ENCODE measurements at regions not wholly inside any gene's neighbourhood (a gene's known extent, or its start where the extent isn't known, plus 50 kb on each side); places are given as distances from the start of the nearest gene placed in this dataset.

GRCh38 chr4:62448911-62449310 lies 1248.8 kb downstream of the ADGRL3 start:
- Mint-ChIP-seq H3K4me1 (no peaks in the 10 kb centered on the region), H3K4me3 (no peak overlapping the region), H3K9me3 (peaks cover 0 to 2% of the 10 kb centered on the region in 2 experiments; a peak in 3 of 5 replicates), H3K36me3 (ENCODE audit: insufficient read depth in 1 of 3, low read depth in 3 of 3) (no peaks in the 10 kb centered on the region; a peak in 1 of 7 replicates), H3K27ac (no peak overlapping the region), H3K27me3 (ENCODE audit: low read depth) (no peaks in the 10 kb centered on the region)
- Histone ChIP-seq H2BK120ac (ENCODE audit: low read depth, low read length, poor library complexity, severe bottlenecking) (no peak overlapping the region), H3K9me3 (ENCODE audit: control insufficient read depth, low read depth, low read length) (no peaks in the 10 kb centered on the region), H3K27ac (ENCODE audit: insufficient read length, low read depth, low read length) (no peak overlapping the region), H2BK20ac (ENCODE audit: low read depth, low read length, poor library complexity, severe bottlenecking) (no peak overlapping the region), H3K4ac (ENCODE audit: low read depth, low read length) (no peak overlapping the region), H3K4me1 (ENCODE audit: insufficient read depth, low read length) (no peaks in the 10 kb centered on the region), H3K14ac (ENCODE audit: insufficient read depth, low read length) (no peak overlapping the region), H2BK15ac (ENCODE audit: low read depth, low read length) (no peak overlapping the region), H4K20me1 (ENCODE audit: control insufficient read depth, insufficient read depth, insufficient read length) (no peaks in the 10 kb centered on the region), H3K23me2 (ENCODE audit: insufficient read length, low read depth, low read length, poor library complexity, severe bottlenecking) (no peaks in the 10 kb centered on the region), H3K27me3 (ENCODE audit: insufficient read depth, low read length) (no peaks in the 10 kb centered on the region), H3K4me2 (ENCODE audit: insufficient read depth, insufficient read length, low read length) (no peak overlapping the region), H3K79me2 (ENCODE audit: insufficient read depth, low read length) (no peaks in the 10 kb centered on the region), H2BK12ac (ENCODE audit: insufficient read length, low read depth, low read length) (no peak overlapping the region), H2AK5ac (ENCODE audit: insufficient read length, low read length) (no peak overlapping the region), H3K56ac (ENCODE audit: insufficient read length, low read depth, low read length) (no peak overlapping the region), H2AFZ (ENCODE audit: low read length) (no peak overlapping the region), H4K91ac (ENCODE audit: insufficient read length, low read depth, low read length) (no peak overlapping the region), H4K5ac (ENCODE audit: insufficient read length, low read depth, low read length) (no peak overlapping the region), H3T11ph (ENCODE audit: low read length) (no peak overlapping the region), H3K79me1 (ENCODE audit: insufficient read depth, low read depth, low read length, poor library complexity, severe bottlenecking) (no peaks in the 10 kb centered on the region), H2BK5ac (ENCODE audit: insufficient read length, low read length) (no peak overlapping the region), H3K18ac (ENCODE audit: insufficient read length, low read depth, low read length) (no peak overlapping the region), H3K23ac (ENCODE audit: insufficient read length, low read depth, low read length) (no peak overlapping the region), H3K9ac (ENCODE audit: extremely low read depth, insufficient read length, low read length) (no peak overlapping the region), H4K8ac (replicated peaks; ENCODE audit: insufficient read length, low read depth, low read length) (no peak overlapping the region)
- no peak for TF ChIP-seq CTCF (conservative IDR thresholded peaks at IDR 0.05)
- no CpG with 5 or more reads among the region's 2 CpGs for WGBS (ENCODE audit: extremely low coverage, insufficient read length, low lambda C conversion rate)
- no peak for DNase-seq

All from H9 (cell line).